ENCODE measurements at regions not wholly inside any gene's neighbourhood (a gene's known extent, or its start where the extent isn't known, plus 50 kb on each side); places are given as distances from the start of the nearest gene placed in this dataset.
"Not testable (repeated sequence)": the region's sequence is repeated elsewhere in the genome, so short reads cannot be mapped to it uniquely, and the experiment has no call there.

- no peak for DNase-seq
Observed at GRCh38 chr7:120054376-120055100, 218.4 kb upstream of the KCND2 start.

GRCh38 chr7:120055300-120055699 lies 217.7 kb upstream of the KCND2 start:
- no peak for DNase-seq

- DNase-seq, result no peak
Observed at GRCh38 chr7:120056227-120056626, 216.7 kb upstream of the KCND2 start.

DNA sequence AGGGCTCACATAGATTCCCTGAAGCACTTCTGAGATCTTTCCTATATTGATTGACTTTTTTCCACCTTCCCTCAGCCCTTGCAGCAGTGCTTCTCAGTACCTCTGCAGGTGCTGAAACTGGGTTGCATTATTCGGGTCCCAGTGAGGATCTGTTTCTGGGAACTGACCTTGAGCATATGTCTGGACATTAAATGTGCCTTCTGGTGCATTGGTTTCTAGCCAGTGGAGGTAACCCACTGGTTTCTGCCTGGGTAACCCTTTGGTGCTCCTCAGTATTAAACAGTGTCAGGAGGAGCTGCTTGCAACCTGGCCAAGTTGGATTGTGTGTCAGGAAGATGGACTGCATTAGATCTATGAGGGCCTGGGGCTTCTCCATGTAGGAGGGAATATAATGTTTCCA lies 213.3 kb upstream of the KCND2 start:
- no peak for DNase-seq

- no peak for DNase-seq
Observed at GRCh38 chr7:120060281-120060680, 212.7 kb upstream of the KCND2 start.

- DNase-seq, result no peak
Observed at GRCh38 chr7:120060875-120061274, 212.1 kb upstream of the KCND2 start.

- no peak for DNase-seq
Observed at GRCh38 chr7:120064565-120064964, 208.4 kb upstream of the KCND2 start.

DNA sequence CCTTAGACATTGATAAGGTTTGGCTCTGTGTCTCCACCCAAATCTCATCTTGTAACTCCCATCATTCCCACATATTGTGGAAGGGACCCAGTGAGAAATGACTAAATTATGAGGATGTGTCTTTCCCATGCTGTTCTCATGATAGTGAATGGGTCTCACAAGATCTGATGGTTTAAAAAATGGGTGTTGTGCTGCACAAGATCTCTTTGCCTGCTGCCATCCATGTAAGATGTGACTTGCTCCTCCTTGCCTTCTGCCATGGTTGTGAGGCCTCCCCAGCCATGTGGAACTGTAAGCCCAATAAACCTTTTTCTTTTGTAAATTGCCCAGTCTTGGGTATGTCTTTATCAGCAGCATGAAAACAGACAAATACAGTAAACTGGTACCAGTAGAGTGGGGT lies 206.1 kb upstream of the KCND2 start:
- not testable (repeated sequence) for DNase-seq

GRCh38 chr7:120070201-120070600 lies 202.8 kb upstream of the KCND2 start:
- no peak for DNase-seq

GRCh38 chr7:120077777-120078176 lies 195.2 kb upstream of the KCND2 start:
- DNase-seq, result no peak

GRCh38 chr7:120079022-120079421 lies 194.0 kb upstream of the KCND2 start:
- no peak for DNase-seq

GRCh38 chr7:120079704-120080103 lies 193.3 kb upstream of the KCND2 start:
- DNase-seq, result no peak

GRCh38 chr7:120086468-120086867 lies 186.5 kb upstream of the KCND2 start:
- not testable (repeated sequence) for DNase-seq

DNA sequence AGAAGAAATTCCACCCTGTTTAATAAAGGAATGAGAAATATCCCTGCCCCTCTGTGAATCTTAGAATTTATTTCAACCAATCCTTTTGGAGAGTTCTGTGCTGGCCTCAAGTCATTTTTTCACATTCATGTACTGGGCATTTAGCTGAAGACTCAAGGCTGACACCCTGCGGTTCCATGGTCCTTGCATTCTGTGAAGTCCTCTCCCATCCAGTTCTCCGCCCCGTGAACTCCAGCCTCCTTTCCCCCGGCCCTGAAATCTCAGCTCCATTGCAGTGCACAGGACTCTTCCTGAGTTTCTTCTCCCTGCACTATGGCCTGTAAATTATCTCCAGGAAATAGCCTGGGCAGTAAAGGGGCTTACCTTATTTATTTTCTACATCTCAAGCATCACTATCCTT lies 183.0 kb upstream of the KCND2 start:
- no peak for DNase-seq

DNA sequence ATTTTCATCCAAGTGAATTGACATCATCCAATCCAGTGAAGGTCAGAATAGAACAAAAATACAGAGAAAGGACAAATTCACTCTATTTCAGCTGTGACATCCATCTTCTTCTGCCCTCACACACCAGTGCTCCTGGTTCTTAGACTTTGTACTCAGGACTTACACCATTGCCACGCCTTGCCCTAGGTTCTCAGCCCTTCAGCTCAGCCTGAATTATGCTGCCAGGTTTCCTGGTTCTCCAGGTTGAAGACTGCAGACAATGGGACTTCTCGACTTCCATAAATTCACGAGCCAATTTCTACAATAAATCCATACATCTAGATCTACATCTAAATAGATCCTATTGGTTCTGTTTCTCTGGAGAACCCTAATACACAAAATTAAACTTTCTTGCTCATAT lies 181.2 kb upstream of the KCND2 start:
- no peak for DNase-seq

- DNase-seq, result no peak
Observed at GRCh38 chr7:120097020-120097419, 176.0 kb upstream of the KCND2 start.

- DNase-seq, result no peak
Observed at GRCh38 chr7:120097774-120098173, 175.2 kb upstream of the KCND2 start.

DNA sequence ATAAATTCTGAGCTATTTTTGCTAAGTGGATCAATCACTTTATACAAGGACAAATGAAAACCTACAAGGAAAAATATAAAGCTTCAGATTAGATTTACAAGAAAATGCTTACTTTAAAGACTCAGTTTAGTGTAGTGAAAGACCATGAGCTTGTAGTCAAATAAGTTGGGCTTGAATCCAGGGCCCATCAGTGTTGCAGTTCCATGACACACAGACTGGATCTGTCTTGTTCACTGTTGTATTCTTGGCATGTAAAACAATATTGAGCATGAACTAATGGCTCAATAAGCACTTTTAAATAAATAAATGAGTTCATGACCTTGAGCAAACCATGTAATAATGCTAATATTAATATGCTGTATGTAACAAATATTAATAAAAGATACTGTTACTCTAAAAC lies 164.6 kb upstream of the KCND2 start:
- no peak for DNase-seq

DNA sequence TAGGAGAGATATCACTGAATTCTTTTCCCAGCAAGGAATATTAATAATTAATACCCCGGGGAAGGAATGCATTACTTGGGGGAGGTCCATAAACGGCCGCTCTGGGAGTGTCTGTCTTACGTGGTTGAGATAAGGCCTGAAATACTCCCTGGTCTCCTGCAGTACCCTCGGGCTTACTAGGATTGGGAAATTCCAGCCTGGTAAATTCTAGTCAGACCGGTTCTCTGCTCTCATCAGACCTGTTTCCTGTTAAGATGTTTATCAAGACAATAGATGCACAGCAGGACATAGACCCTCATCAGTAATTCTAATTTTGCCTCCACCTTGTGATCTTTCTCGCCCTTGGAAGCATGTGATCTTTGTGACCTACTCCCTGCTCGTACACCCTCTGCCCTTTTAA lies 162.8 kb upstream of the KCND2 start:
- DNase-seq, result no peak

- no peak for DNase-seq
Observed at GRCh38 chr7:120114626-120115025, 158.3 kb upstream of the KCND2 start.

DNA sequence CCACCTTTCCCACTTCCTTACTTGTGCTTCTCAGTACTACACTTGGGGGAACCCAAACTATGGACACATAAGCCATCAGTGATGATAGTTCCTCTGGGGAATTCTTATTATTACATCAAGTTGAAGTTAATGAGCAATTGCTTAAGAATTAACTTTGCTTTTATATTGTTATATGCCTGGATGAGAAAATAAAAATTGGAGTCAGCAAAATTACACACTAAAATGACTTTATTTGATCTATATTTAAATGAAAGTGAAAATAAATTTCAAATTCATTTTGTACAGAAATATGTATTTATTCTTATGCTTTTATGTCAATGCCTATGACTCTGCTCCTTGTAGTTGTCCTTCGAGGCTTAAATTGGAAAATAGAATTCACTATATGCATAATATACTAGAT lies 149.4 kb upstream of the KCND2 start:
- no peak for DNase-seq

- DNase-seq, result no peak
Observed at GRCh38 chr7:120131096-120131839, 141.7 kb upstream of the KCND2 start.

GRCh38 chr7:120138497-120138896 lies 134.5 kb upstream of the KCND2 start:
- DNase-seq, result no peak

DNA sequence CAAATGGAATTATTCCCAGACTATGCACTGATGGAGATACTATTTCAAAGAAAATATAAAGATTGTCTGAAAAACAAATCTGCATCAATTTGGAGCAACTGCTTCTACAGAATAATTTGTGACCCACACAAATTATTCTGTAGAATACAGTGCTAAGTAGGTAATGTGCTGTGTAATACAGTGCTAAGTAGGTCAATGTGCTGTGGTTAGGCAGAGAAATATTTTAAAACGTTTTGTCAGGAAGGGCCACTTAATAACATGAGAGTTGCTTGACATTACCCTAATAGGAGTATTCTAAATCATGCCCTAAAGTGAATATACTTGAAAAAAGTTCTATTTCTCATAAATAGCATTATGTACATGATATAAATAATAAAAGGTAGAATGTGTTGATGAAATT lies 116.5 kb upstream of the KCND2 start:
- no peak for DNase-seq

- no peak for DNase-seq
Observed at GRCh38 chr7:120160166-120160565, 112.8 kb upstream of the KCND2 start.

Data from NCI-H2227 treated with DMSO at 0.1 percent for 48 hours (cell line).